IMR-90 (cell line): ENCODE measurements at regions not wholly inside any gene's neighbourhood (a gene's known extent, or its start where the extent isn't known, plus 50 kb on each side); places are given as distances from the start of the nearest gene placed in this dataset.

Source experiments
- ATAC-seq: fragments of 200-7000 bp; cut with Tn5 transposase; 2 replicates; pipeline ENCODE4 v1.9.1; 2020; ENCODE audit warnings: low read depth, mild to moderate bottlenecking, moderate library complexity
- BruUV-seq: library from RNA; stranded (reverse); fragments of 400-500 nt; replicated peaks from 2 replicates; lab custom pipeline; 2021; lab: Mats Ljungman, UMichigan
- CTCF ChIA-PET: fragments of 300-600 bp; formaldehyde crosslinking; extraction: SDS; loops from one replicate; lab custom pipeline; 2021; ENCODE audit warnings: antibody characterized with exemption; lab: Yijun Ruan, JAX
- POLR2A ChIA-PET: fragments of 300-600 bp; sonication (Branson Sonifier 250); formaldehyde crosslinking; loops from one replicate; lab custom pipeline; 2022; ENCODE audit warnings: antibody characterized with exemption; ENCODE audit not compliant: unreplicated experiment; lab: Charles Lee
- DNase-seq: peaks from one replicate; pipeline ENCODE4 v3.0.0; 2013
- H2AFZ ChIP-seq: replicated peaks from 2 replicates; pipeline ENCODE3; 2013; ENCODE audit warnings: low read length, mild to moderate bottlenecking; ENCODE audit not compliant: poor library complexity
- H2AK5ac ChIP-seq: 2 replicates; pipeline ENCODE4 v1.6.1; 2013; ENCODE audit warnings: low read depth, low read length, inconsistent platforms
- H2AK9ac ChIP-seq: replicated peaks from 2 replicates; pipeline ENCODE3; 2013; ENCODE audit warnings: mild to moderate bottlenecking, low read depth, low read length, moderate library complexity; ENCODE audit not compliant: poor library complexity
- H2BK120ac ChIP-seq: 2 replicates; pipeline ENCODE4 v1.6.1; 2013; ENCODE audit warnings: low read depth, low read length, inconsistent platforms
- H2BK15ac ChIP-seq: 3 replicates; pipeline ENCODE4 v1.6.1; 2013; ENCODE audit warnings: low read depth, low read length, inconsistent platforms
- H2BK20ac ChIP-seq: 2 replicates; pipeline ENCODE4 v1.6.1; 2013; ENCODE audit warnings: low read depth, mild to moderate bottlenecking, inconsistent platforms, low read length, moderate library complexity
- H2BK5ac ChIP-seq: 2 replicates; pipeline ENCODE4 v1.6.1; 2013; ENCODE audit warnings: mild to moderate bottlenecking, low read depth, low read length, inconsistent platforms; ENCODE audit not compliant: poor library complexity, severe bottlenecking
- H3K14ac ChIP-seq: replicated peaks from 2 replicates; pipeline ENCODE4 v1.6.1; 2013; ENCODE audit warnings: low read depth, low read length, inconsistent platforms
- H3K18ac ChIP-seq: 2 replicates; pipeline ENCODE4 v1.6.1; 2013; ENCODE audit warnings: low read depth, low read length, control low read depth
- H3K23ac ChIP-seq: 2 replicates; pipeline ENCODE4 v1.6.1; 2013; ENCODE audit warnings: low read depth, low read length, inconsistent platforms
- H3K27ac ChIP-seq: 2 replicates; pipeline ENCODE4 v1.5.1; 2013; ENCODE audit warnings: mild to moderate bottlenecking, control low read depth, low read length; ENCODE audit not compliant: insufficient read depth
- H3K27me3 ChIP-seq: 2 replicates; pipeline ENCODE4 v1.6.1; 2013; ENCODE audit warnings: low read length; ENCODE audit not compliant: control insufficient read depth, insufficient read depth
- H3K36me3 ChIP-seq: 2 replicates; pipeline ENCODE4 v1.6.1; 2013; ENCODE audit warnings: low read length, mixed read lengths; ENCODE audit not compliant: control insufficient read depth, insufficient read depth
- H3K4ac ChIP-seq: 2 replicates; pipeline ENCODE4 v1.6.1; 2013; ENCODE audit warnings: low read depth, low read length, inconsistent platforms
- H3K4me1 ChIP-seq: 2 replicates; pipeline ENCODE4 v1.6.1; 2013; ENCODE audit warnings: low read length, mixed read lengths; ENCODE audit not compliant: control insufficient read depth, insufficient read depth
- H3K4me2 ChIP-seq: 2 replicates; pipeline ENCODE4 v1.6.1; 2013; ENCODE audit warnings: low read depth, mild to moderate bottlenecking, control low read depth, low read length, moderate library complexity
- H3K4me3 ChIP-seq: 2 replicates; pipeline ENCODE4 v1.5.1; 2013; ENCODE audit warnings: low read depth, mild to moderate bottlenecking, control low read depth, low read length, moderate library complexity; ENCODE audit not compliant: insufficient read depth
- H3K56ac ChIP-seq: 2 replicates; pipeline ENCODE4 v1.6.1; 2013; ENCODE audit warnings: low read length, inconsistent platforms; ENCODE audit not compliant: insufficient read depth; ENCODE audit errors: extremely low read depth
- H3K79me1 ChIP-seq, 2 experiments: 2 replicates each; pipeline ENCODE4 v1.6.1; 2013; ENCODE audit warnings: low read length in 2 of 2, inconsistent platforms in 1 of 2, low read depth in 1 of 2
- H3K9ac ChIP-seq: 2 replicates; pipeline ENCODE4 v1.6.1; 2013; ENCODE audit warnings: low read depth, low read length, control low read depth
- H3K9me1 ChIP-seq: 2 replicates; pipeline ENCODE4 v1.6.1; 2013; ENCODE audit warnings: low read length, inconsistent platforms; ENCODE audit not compliant: insufficient read depth
- H3K9me3 ChIP-seq: 2 replicates; pipeline ENCODE4 v1.6.1; 2013; ENCODE audit warnings: low read length; ENCODE audit not compliant: control insufficient read depth, insufficient read depth
- H4K20me1 ChIP-seq: 2 replicates; pipeline ENCODE4 v1.6.1; 2013; ENCODE audit warnings: low read length, inconsistent platforms; ENCODE audit not compliant: insufficient read depth
- H4K5ac ChIP-seq: 2 replicates; pipeline ENCODE4 v1.6.1; 2013; ENCODE audit warnings: mild to moderate bottlenecking, low read depth, low read length, control low read depth
- H4K8ac ChIP-seq, 2 experiments: 2 replicates each; pipeline ENCODE4 v1.6.1; 2013; ENCODE audit warnings: low read depth in 2 of 2, low read length in 2 of 2, control low read depth in 1 of 2, inconsistent platforms in 1 of 2
- H4K91ac ChIP-seq: 2 replicates; pipeline ENCODE4 v1.6.1; 2013; ENCODE audit warnings: low read depth, low read length, inconsistent platforms; ENCODE audit not compliant: insufficient read depth
- CEBPB ChIP-seq: IDR thresholded peaks from 2 replicates; pipeline ENCODE4 v1.6.1; 2012; ENCODE audit warnings: low read depth, low read length, improper control_type of control experiment
- MAFK ChIP-seq: IDR thresholded peaks from 2 replicates; pipeline ENCODE4 v1.6.1; 2012; ENCODE audit warnings: low read depth, low read length, improper control_type of control experiment
- RAD21 ChIP-seq: IDR thresholded peaks from 2 replicates; pipeline ENCODE4 v1.6.1; 2012; ENCODE audit warnings: low read length, improper control_type of control experiment
- RCOR1 ChIP-seq: IDR thresholded peaks from 2 replicates; pipeline ENCODE4 v1.6.1; 2012; ENCODE audit warnings: mild to moderate bottlenecking, low read length, improper control_type of control experiment; ENCODE audit not compliant: insufficient replicate concordance
- WGBS, 2 experiments: methylation state at CpG; one replicate each; pipeline versions ENCODE4 v1.1.5 to v1.1.7; 2013; ENCODE audit warnings: missing lambda C conversion rate in 2 of 2; ENCODE audit not compliant: insufficient read length in 1 of 2; ENCODE audit errors: extremely low coverage in 2 of 2; 5-methylcytosine and 5-hydroxymethylcytosine counted together
- dilution Hi-C: fragments of 300-500 bp; cut with HindIII; formaldehyde crosslinking; loops from one replicate; pipeline ENCODE4 v1.14.3; 2018; ENCODE audit warnings: low sequenced_read_pairs; ENCODE audit not compliant: unreplicated experiment
- in situ Hi-C: fragments of 300-500 bp; cut with MboI; formaldehyde crosslinking; loops from 3 replicates; pipeline ENCODE4 v1.14.3; 2019; ENCODE audit warnings: low sequenced_read_pairs, inconsistent platforms, mixed read lengths
- intact Hi-C: fragments of 100-400 bp; cut with micrococcal nuclease; formaldehyde crosslinking; loops from 2 replicates; pipeline ENCODE4 v1.10.0; 2022
- TF ChIP-seq, protein P1 (sequence below): fragments of 150-350 bp; IDR thresholded peaks from 2 replicates; pipeline ENCODE4 v1.6.1; 2016; ENCODE audit warnings: low read depth, mild to moderate bottlenecking, low read length, moderate library complexity, borderline replicate concordance

DNA sequence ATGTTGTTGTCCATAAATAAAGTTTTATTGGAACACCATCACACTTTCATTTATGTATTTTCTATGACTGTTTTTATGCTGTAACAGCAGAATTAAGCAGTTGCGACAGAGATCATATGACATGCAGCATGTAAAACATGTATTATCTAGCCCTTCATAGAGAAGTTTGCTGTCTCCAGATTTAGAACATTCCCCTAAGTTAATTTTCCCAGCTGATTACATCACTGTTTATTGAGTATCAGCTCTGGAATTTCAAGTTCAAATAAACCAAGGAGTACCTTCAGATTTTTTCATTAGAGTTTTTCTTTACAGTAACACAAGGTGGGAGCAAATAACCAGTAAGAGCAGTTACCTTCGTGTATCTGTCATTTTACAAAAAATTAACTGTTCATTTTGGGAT, 792.8 kb downstream of the USP25 start:
- H2AFZ ChIP-seq: no peak overlapping the region
- dilution Hi-C loops (no loop called here), intact Hi-C loops (loop anchor here (5.0 kb wide), 2 partner anchors 525 to 745 kb away; no protein-coding TSS in a partner anchor), in situ Hi-C loops (no loop called here)
- no peak overlapping the region for H3K23ac ChIP-seq
- H3K9me3 ChIP-seq: no peaks in the 10 kb centered on the region
- DNase-seq (peak; percentile 83), ATAC-seq (peak; percentile 75)
- POLR2A ChIA-PET: no interaction called here
- no peak overlapping the region for H3K56ac ChIP-seq
- WGBS, 2 experiments: no CpG with 5 or more reads among the region's 2 CpGs
- H2AK5ac ChIP-seq: no peak overlapping the region
- no peaks in the 10 kb centered on the region for H3K9me1 ChIP-seq
- no peak overlapping the region for H3K4ac ChIP-seq
- no peak overlapping the region for H2BK20ac ChIP-seq
- CTCF ChIA-PET: interaction anchor here (0.6 to 0.7 kb wide), 2 partner anchors 62 to 409 kb away, joined by 3 read pairs; no protein-coding TSS in a partner anchor
- no peak overlapping the region for H2BK15ac ChIP-seq
- H3K27me3 ChIP-seq: no peaks in the 10 kb centered on the region
- no peaks in the 10 kb centered on the region for H3K79me1 ChIP-seq
- H4K91ac ChIP-seq: no peak overlapping the region
- H2BK120ac ChIP-seq: no peak overlapping the region
- H3K18ac ChIP-seq: no peak overlapping the region
- H2AK9ac ChIP-seq: no peak overlapping the region
- H3K27ac ChIP-seq: no peak overlapping the region
- H3K9ac ChIP-seq: no peak overlapping the region
- no peak overlapping the region for H4K5ac ChIP-seq
- no peak overlapping the region for H3K4me3 ChIP-seq
- H4K8ac ChIP-seq: no peak overlapping the region
- no peak overlapping the region for H3K4me2 ChIP-seq
- TF ChIP-seq MAFK (peak; percentile 71), RCOR1 (no peak), RAD21 (peak; percentile 41; the same call in 1 of the 2 replicates), CEBPB (peak; percentile 88)
- TF ChIP-seq, protein P1, sequence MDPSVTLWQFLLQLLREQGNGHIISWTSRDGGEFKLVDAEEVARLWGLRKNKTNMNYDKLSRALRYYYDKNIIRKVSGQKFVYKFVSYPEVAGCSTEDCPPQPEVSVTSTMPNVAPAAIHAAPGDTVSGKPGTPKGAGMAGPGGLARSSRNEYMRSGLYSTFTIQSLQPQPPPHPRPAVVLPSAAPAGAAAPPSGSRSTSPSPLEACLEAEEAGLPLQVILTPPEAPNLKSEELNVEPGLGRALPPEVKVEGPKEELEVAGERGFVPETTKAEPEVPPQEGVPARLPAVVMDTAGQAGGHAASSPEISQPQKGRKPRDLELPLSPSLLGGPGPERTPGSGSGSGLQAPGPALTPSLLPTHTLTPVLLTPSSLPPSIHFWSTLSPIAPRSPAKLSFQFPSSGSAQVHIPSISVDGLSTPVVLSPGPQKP: no peak
- H2BK5ac ChIP-seq: no peak overlapping the region
- H3K36me3 ChIP-seq: no peaks in the 10 kb centered on the region
- no TSS peak for BruUV-seq
- no peak overlapping the region for H3K14ac ChIP-seq
- no peaks in the 10 kb centered on the region for H4K20me1 ChIP-seq
- no peaks in the 10 kb centered on the region for H3K4me1 ChIP-seq
